Putamen (tissue), 1 donor: ENCODE measurements at regions not wholly inside any gene's neighbourhood (a gene's known extent, or its start where the extent isn't known, plus 50 kb on each side); places are given as distances from the start of the nearest gene placed in this dataset.
"Not testable (repeated sequence)": the region's sequence is repeated elsewhere in the genome, so short reads cannot be mapped to it uniquely, and the experiment has no call there.

Experiments used
- DNase-seq: peaks from one replicate; pipeline ENCODE4 v3.0.0-alpha.2; 2016; ENCODE audit warnings: low spot score

DNA sequence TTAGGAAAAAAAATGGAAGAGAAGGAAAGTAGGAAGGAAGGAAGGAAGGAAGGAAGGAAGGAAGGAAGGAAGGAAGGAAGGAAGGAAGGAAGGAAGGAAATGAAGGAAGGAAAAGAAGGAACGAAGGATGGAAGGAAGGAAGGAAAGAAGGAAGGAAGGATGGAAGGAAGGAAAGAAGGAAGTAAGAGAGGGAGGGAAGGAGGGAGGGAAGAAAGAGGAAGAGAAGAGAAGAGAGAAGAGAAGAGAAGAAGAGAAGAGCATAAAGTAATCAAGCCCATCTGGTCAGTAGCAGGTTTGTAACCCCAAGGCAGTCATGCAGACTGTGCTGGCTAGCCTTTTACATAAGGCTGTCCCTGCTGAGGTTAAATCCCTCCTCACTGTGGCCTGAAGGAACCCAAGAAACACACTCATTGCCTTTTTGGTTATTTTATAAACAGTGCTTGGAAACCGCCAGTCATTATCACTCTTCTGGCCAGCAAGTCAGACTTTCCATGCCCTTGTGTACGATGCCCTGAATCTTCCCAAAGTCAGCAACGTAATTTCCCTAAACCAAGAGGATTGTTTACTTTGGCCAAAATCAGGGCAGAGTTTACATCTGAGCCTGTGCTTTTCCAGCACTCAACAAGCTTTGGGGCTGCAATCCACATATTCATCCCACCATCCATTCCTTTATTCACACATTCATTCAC, 409.6 kb upstream of the MAF start:
- no peak for DNase-seq

DNA sequence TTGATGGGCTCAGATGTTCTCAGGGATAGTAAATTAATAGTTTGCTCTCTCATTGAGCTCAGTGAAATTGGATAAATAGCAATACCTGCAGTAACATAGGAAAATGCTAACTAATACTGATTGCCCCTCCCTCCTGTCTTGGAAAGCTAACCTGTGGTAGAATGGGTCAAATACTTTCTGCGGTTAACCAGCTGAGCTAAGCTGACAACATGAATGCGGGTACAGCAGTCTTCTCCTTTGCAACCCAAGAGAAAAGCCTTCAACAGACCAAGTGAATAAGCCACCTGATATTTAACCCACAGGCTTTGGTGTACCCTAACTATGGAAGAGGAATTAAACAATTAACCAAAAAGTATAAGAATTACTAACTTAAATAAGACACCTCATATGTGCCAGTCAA, 408.3 kb upstream of the MAF start:
- DNase-seq = no peak

GRCh38 chr16:80007231-80007630, 406.7 kb upstream of the MAF start:
- no peak for DNase-seq

GRCh38 chr16:80006241-80007215, 406.0 kb upstream of the MAF start:
- DNase-seq = no peak

- DNase-seq = no peak
Observed at GRCh38 chr16:80004113-80004512, 403.6 kb upstream of the MAF start.

DNA sequence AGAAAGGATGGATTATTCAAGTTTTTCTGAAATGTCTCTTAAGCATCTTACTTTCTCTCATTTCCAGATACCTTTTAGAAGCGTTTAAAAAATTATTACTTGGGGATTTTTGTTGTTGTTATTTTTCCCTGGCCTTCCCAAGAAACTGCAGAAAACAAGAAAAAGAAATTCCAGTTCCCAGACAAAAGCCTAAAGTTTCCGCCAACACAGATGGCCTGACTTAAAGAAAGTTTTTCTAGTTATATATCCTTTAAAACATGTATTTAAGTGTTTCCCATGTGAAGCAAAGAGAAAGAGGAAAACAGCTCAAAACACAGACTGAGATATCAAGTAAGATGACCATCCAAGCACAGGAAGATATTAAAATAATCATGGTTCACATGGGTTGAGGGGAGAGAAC, 401.7 kb upstream of the MAF start:
- no peak for DNase-seq

DNA sequence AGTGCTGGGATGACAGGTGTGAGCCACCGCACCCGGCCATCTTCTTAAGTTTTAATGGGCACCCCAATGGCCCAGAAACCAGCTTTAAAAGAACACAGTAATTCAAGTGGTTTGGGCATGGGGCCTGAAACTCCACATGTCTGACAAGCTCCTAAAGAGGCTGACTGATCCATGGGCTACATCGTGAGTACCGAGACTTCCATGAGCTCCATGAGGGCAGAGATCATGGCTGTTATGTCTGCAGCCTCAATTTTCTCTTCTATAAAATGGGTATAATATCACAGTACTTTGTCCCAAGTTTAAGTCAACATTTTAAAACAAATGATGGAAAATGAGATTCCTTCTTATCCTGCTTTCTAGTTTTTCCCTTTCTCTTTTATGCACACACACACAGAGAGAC, 397.6 kb upstream of the MAF start:
- no peak for DNase-seq

- no peak for DNase-seq
Observed at GRCh38 chr16:79997257-79997656, 396.7 kb upstream of the MAF start.

DNA sequence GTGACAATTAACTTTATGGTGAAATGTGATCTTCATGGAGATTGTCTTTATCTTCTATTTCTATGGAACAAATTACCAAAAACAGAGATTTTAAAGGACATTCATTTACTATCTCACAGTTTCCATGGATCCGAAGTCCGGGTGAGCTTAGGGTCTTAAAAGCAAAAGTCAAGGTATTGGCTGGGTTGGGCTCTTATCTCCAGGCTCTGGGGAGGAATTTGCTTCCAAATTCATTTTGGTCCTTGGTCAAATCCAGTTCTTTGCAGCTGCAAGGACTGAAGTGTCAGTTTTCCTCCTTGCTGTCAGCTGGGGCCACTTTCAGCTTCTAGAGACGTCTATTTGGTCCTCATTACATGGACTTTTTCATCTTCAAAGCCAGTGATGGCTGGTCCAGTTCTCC, 395.8 kb upstream of the MAF start:
- DNase-seq = no peak

DNA sequence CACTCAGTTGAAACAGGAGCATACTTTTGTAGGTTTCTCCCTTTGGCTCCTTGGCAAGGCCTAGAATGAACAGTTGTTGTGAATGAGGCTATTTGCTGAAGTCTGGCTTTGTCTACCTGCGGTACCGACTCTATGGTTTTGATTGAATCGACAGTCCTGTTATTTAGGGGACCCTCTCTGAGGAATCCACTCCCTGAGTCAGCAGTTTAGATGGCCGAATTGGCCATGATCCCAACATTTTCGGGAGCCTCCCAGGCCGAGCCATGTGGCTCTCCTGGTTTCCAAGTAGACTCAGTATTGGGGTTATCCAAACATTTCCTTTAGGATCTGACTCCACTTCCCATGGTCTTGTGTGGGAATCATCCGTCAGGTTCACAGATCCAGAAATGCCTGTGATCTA, 394.8 kb upstream of the MAF start:
- no peak for DNase-seq

- DNase-seq = peak; percentile 85
Observed at GRCh38 chr16:79994418-79994817, 393.9 kb upstream of the MAF start.

- no peak for DNase-seq
Observed at GRCh38 chr16:79993629-79994209, 393.2 kb upstream of the MAF start.

DNA sequence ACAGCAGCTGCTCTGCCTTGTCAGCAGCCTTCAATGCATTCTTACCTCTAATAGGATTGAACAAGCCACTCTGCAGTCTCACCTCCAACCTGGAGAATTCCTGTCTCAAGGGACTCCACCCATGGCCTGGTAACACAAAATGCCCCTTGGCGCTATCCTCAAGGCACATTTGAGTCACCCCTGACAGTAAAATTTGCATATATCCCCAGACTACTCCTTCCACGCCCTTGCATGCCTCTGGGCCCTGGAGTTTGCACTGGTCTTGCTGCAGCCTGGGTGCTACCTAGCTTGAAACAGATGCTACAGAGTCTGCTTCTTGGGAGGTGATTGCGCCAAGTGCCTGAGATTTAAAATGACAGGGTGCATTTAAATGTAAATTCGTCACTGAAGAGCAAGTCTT, 391.4 kb upstream of the MAF start:
- no peak for DNase-seq

DNA sequence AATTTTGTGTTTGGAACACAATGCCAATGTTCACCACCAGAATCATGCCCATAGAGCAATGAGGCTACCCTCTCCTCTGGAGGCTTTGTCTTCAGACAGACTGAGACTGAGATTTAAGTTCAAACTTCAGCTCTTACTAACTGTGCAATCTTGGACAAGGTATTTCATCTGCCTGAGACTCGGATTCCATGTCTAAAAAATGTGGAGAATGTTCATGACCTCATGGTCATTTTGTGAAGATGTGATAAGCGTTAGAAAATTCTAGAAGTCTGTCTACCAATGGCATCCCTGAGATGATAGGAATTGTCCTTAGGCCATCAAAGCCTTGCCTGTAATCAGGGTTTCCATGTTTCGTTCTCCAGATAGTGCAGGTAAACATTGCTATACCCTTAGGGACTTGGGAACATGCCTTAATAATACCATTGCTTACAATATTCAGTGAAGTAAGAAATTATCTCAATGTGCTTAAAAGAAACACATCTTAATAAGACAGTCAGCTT, 388.2 kb upstream of the MAF start:
- DNase-seq = no peak

DNA sequence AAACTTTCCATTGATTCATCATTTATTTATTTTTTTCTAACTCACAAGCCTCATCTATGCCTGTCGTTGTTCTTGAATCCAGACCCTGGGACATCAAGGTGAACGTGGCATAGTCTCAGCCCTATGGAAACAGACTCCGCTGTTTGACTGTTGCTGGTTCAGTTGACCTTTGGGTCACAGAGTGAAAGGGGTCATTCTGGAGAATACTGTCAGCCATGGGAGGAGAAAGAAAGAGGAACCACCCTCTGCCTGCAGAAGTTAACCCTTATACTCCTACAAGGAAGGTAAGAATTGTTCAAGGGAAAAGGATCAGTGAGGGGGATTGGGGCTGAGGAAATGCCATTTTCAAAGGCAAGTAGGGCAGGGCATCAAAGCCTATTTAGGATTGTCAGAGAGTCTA, 387.6 kb upstream of the MAF start:
- DNase-seq = no peak

DNA sequence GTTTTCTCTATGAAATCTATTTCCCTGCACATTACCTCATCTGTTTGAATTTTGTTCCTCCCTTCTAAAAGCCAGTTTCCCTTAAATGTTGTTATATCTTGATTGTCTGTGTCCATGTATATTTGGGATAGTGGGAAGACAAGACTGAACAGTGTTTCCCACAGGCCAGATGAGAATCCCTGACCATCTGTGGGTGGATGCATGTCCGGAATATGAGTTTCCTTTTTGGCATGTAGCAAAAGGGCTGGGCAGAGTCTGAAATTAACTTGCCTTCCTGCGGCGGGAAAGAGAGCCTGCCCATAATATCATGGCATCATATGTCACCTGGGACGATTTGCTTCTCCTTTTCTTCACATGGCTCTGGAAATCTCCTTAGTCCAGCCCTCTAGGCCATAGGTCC, 385.8 kb upstream of the MAF start:
- DNase-seq = no peak

DNA sequence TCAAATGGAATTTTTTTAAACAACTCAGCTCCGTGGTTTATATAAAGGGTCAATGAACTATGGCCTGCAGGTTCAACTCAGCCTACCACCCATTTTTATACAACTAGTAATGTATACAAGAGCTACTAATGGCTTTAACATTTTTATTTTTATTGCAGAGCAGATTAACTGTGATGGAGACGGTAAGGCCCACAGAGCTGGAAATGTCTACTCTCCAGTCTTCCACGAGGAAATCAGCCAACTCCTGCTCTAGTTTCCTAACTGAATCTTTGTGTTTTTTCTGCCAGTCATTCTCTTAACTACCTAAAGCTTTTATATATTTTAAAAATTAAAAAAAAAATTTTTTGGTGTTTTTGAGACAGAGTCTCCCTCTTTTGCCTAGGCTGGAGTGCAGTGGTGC, 385.1 kb upstream of the MAF start:
- DNase-seq = no peak

DNA sequence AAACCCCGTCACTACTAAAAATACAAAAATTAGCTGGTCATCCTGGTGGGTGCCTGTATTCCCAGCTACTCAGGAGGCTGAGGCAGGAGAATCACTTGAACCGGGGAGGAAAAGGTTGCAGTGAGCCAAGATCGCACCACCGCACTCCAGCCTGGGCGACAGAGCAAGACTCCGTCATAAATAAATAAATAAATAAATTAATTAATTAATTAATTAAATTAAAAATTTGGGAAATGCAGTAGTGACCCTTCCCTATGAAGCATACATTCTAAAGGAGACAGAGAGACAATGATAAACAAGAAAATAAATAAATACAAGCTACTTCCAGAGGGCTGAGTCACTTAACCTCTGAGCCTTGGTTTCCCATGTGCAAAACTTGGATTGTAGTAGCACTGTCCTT, 383.6 kb upstream of the MAF start:
- not testable (repeated sequence) for DNase-seq

DNA sequence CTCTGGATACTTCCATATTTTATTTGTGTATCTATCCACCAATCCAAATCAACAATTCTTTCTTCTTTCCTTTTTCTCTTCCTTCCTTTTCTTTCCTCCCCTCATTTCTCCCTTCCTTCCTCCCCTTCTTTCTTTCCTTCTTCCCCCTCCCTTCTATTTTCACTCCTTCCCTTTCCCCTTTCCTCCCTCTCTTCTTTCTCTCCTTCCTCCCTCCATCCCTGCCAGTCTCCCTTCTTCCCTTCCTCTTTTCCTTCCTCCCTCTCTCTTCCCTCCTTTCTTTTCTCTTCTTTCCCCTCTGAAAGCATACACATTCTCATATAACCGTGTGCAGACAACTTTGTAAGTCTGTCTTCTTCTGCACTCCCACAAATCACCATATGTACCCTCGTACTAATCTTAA, 382.3 kb upstream of the MAF start:
- DNase-seq = no peak

DNA sequence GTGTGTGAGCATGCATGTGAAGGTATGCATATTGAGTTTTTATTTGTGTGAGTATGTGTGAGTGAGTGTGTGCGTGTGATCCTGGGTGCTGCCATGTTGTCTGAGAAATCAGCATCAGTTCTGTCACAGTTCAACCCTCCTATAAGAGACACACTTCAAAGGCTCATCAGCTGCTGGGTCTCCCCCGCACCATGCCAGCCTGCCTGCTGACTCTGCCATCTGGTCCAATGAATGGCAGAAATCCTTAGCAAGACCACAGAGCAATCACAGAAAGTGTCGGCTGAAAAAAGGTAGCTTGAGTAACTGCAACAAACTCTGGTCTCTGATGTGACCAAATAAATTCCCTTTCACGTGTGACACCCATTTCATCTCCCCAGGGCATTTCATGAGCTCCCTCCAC, 381.8 kb upstream of the MAF start:
- DNase-seq = no peak

- no peak for DNase-seq
Observed at GRCh38 chr16:79981814-79982213, 381.3 kb upstream of the MAF start.

DNA sequence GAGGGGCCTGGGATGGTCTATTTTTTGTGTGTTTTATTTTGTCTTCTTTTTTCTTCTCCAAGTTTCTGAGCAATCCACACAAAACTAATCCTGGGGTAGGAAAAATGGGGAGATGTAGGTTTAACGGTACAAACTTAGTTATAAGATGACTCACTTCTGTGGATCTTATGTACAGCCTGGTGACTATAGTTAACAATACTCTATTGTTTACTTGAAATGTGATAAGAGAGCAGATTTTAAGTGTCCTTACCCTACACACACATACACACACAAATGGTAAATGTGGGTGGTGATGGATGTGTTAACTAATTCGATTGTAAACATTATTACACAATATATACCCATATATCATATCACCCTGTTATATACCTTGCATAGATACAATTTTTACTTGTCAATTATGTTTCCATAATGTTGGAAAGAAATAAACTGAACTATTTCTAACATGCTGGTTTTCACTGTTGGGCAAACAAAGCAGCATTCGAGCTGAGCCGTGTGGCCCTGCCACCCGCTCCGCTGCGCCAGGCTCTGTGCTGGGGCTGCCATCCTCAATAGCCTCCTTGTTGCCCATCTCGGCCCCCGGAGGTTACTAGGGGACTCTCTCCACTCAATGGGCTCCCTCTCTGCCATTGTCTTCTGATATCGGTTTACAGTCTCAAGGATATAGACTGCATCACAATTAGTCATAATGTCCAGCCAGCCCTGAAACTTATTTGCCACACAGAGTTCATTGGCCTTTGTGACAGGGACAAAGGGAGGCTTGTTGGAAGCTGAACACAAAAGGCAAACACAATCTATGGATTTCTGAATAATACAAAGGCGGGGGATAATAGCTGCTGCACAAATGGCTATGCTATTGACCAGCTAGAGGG, 380.3 kb upstream of the MAF start:
- DNase-seq = peak; percentile 92
